C4-2B (cell line): ENCODE measurements at regions not wholly inside any gene's neighbourhood (a gene's known extent, or its start where the extent isn't known, plus 50 kb on each side); places are given as distances from the start of the nearest gene placed in this dataset.

Experiments
- ZFX ChIP-seq: fragments of 450-650 bp; IDR thresholded peaks from 2 replicates; pipeline ENCODE4 v1.6.1; 2017
- TF ChIP-seq, protein P1 (sequence below): fragments of 450-650 bp; conservative IDR thresholded peaks from 2 replicates; pipeline ENCODE4 v1.5.1; 2017; ENCODE audit warnings: mild to moderate bottlenecking

DNA sequence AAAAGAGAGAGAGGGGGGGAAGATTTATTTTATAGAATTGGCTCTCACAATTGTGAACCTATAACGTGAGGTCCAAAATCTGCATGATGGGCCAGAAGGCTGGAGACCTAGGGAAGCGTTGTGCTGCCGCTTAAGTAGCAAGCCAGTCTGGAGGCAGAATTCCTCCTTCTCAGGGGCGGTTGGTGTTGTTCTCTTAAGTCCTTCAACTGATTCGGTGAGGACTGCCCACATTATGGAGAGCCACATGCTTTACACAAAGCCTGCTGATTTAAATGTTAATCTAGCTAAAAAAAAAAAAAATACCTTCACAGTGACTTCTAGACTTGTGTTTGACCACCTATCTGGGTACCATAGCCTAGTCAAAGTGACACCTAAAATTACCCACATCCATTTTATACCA lies 64.2 kb upstream of the CKS2 start:
- TF ChIP-seq, protein P1, sequence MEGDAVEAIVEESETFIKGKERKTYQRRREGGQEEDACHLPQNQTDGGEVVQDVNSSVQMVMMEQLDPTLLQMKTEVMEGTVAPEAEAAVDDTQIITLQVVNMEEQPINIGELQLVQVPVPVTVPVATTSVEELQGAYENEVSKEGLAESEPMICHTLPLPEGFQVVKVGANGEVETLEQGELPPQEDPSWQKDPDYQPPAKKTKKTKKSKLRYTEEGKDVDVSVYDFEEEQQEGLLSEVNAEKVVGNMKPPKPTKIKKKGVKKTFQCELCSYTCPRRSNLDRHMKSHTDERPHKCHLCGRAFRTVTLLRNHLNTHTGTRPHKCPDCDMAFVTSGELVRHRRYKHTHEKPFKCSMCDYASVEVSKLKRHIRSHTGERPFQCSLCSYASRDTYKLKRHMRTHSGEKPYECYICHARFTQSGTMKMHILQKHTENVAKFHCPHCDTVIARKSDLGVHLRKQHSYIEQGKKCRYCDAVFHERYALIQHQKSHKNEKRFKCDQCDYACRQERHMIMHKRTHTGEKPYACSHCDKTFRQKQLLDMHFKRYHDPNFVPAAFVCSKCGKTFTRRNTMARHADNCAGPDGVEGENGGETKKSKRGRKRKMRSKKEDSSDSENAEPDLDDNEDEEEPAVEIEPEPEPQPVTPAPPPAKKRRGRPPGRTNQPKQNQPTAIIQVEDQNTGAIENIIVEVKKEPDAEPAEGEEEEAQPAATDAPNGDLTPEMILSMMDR, result no peak
- TF ChIP-seq ZFX, result no peak
